K562 (cell line): ENCODE measurements at regions not wholly inside any gene's neighbourhood (a gene's known extent, or its start where the extent isn't known, plus 50 kb on each side); places are given as distances from the start of the nearest gene placed in this dataset.

Source experiments
- ATAC-seq: fragments of 200-7000 bp; cut with Tn5 transposase; 3 replicates; pipeline ENCODE4 v1.9.1; 2020; ENCODE audit warnings: moderate library complexity
- BruUV-seq: library from RNA; stranded (reverse); fragments of 400-500 nt; replicated peaks from 2 replicates; lab custom pipeline; 2021; lab: Mats Ljungman, UMichigan
- CTCF ChIA-PET: fragments of 300-600 bp; formaldehyde crosslinking; extraction: SDS; loops from one replicate; lab custom pipeline; 2021; ENCODE audit warnings: low intra/inter-chr PET ratio; lab: Yijun Ruan, JAX
- POLR2A ChIA-PET: fragments of 300-600, 350-650 bp; sonication (Branson Sonifier 250); formaldehyde crosslinking; extraction: SDS; loops from one replicate; lab custom pipeline; 2021; ENCODE audit warnings: antibody characterized with exemption, inconsistent platforms; lab: Yijun Ruan, JAX
- DNase-seq, 4 experiments: peaks; one replicate each; pipeline versions ENCODE4 v3.0.0 to v3.0.0-alpha.2; 2011 to 2018; ENCODE audit warnings: low spot score in 3 of 4, mixed read lengths in 3 of 4; ENCODE audit errors: extremely low read depth in 1 of 4
- FAIRE-seq: peaks from 2 replicates; lab custom pipeline; 2011; peaks lifted over from hg19 to GRCh38; lab: Jason Lieb, UNC
- H2AFZ ChIP-seq: 2 replicates; pipeline ENCODE4 v1.6.0; 2011; ENCODE audit warnings: low read depth, low read length, control low read depth, inconsistent platforms
- H3K27ac ChIP-seq: fragments of 200-600 bp; 3 replicates; pipeline ENCODE4 v1.8.0; 2011; ENCODE audit warnings: low read depth, mild to moderate bottlenecking, control low read depth, inconsistent platforms, low read length, moderate library complexity, mixed read lengths; ENCODE audit errors: extremely low read depth
- H3K27me3 ChIP-seq, 2 experiments: fragments of 300-600 bp in 1 of 2; 2 replicates in 1 of 2; 3 replicates in 1 of 2; pipeline versions ENCODE4 v1.6.0 to v1.8.0; 2011; ENCODE audit warnings: inconsistent platforms in 2 of 2, low read length in 2 of 2, mild to moderate bottlenecking in 1 of 2, mixed read lengths in 1 of 2, moderate library complexity in 1 of 2; ENCODE audit not compliant: control insufficient read depth in 2 of 2, insufficient read depth in 2 of 2
- H3K36me3 ChIP-seq: fragments of 300-600 bp; 3 replicates; pipeline ENCODE4 v1.8.0; 2011; ENCODE audit warnings: mild to moderate bottlenecking, low read length, inconsistent platforms; ENCODE audit not compliant: control insufficient read depth, insufficient read depth
- H3K4me1 ChIP-seq, 2 experiments: fragments of 200-600 bp in 1 of 2; replicated peaks in 1 of 2; 2 replicates in 1 of 2; 3 replicates in 1 of 2; pipeline versions ENCODE4 v1.5.1 to v1.8.0; 2011; ENCODE audit warnings: inconsistent platforms in 2 of 2, low read length in 2 of 2, mild to moderate bottlenecking in 1 of 2, mixed read lengths in 1 of 2, moderate library complexity in 1 of 2; ENCODE audit not compliant: control insufficient read depth in 2 of 2, insufficient read depth in 2 of 2
- H3K4me2 ChIP-seq: 2 replicates; pipeline ENCODE4 v1.6.1; 2011; ENCODE audit warnings: low read length, control low read depth, inconsistent platforms, mixed read lengths; ENCODE audit not compliant: insufficient read depth
- H3K4me3 ChIP-seq: fragments of 200-600 bp; sonication (generic), shearing (Covaris generic); 2 replicates; pipeline ENCODE4 v1.5.1; 2016; ENCODE audit warnings: control low read depth, inconsistent platforms
- H3K79me2 ChIP-seq: fragments of 200-600 bp; 3 replicates; pipeline ENCODE4 v1.8.0; 2011; ENCODE audit warnings: low read length, inconsistent platforms; ENCODE audit not compliant: control insufficient read depth, insufficient read depth
- H3K9ac ChIP-seq, 2 experiments: 2 replicates each; pipeline versions ENCODE4 v1.6.0 to v1.6.1; 2011; ENCODE audit warnings: low read depth in 2 of 2, low read length in 2 of 2, control low read depth in 1 of 2, inconsistent platforms in 1 of 2, mild to moderate bottlenecking in 1 of 2, mixed read lengths in 1 of 2; ENCODE audit not compliant: insufficient read depth in 1 of 2
- H3K9me1 ChIP-seq: one replicate; pipeline ENCODE4 v1.6.0; 2011; ENCODE audit warnings: inconsistent platforms, mild to moderate bottlenecking, low read length, moderate library complexity; ENCODE audit not compliant: control insufficient read depth, insufficient read depth
- H3K9me3 ChIP-seq: replicated peaks from 2 replicates; pipeline ENCODE4 v1.5.1; 2011; ENCODE audit warnings: low read depth, low read length, inconsistent platforms; ENCODE audit not compliant: control insufficient read depth, insufficient read depth
- H4K20me1 ChIP-seq: replicated peaks from 2 replicates; pipeline ENCODE4 v1.6.1; 2011; ENCODE audit warnings: low read length, inconsistent platforms, mixed read lengths; ENCODE audit not compliant: control insufficient read depth, insufficient read depth
- ELF1 ChIP-seq: fragments of 200-800 bp; sonication (Bioruptor generic); IDR thresholded peaks from 2 replicates; pipeline ENCODE4 v1.6.1; 2016; ENCODE audit warnings: missing genetic modification characterization, missing compliant biosample characterization
- ETV6 ChIP-seq, 3 experiments: fragments of 150-350 bp in 1 of 3; sonication (generic) in 1 of 3; formaldehyde crosslinking in 1 of 3; IDR thresholded peaks; 2 replicates each; pipeline versions ENCODE4 v1.6.1 to v1.8.0; 2014 to 2022; ENCODE audit warnings: borderline replicate concordance in 2 of 3, low read depth in 2 of 3, antibody characterized with exemption in 1 of 3, low read length in 1 of 3, mild to moderate bottlenecking in 1 of 3, missing genetic modification reagents in 1 of 3
- FOXA3 ChIP-seq, 2 experiments: fragments of 450-650 bp in 1 of 2; sonication (generic) in 1 of 2; formaldehyde crosslinking; IDR thresholded peaks in 1 of 2; conservative IDR thresholded peaks in 1 of 2; 2 replicates each; pipeline versions ENCODE4 v1.4.0 to v1.8.0; 2020 to 2022; ENCODE audit warnings: mild to moderate bottlenecking in 2 of 2, missing genetic modification reagents in 1 of 2
- FOXK1 ChIP-seq: sonication (generic); formaldehyde crosslinking; IDR thresholded peaks from 2 replicates; pipeline ENCODE4 v1.8.0; 2022; ENCODE audit warnings: missing genetic modification reagents, mild to moderate bottlenecking, borderline replicate concordance
- FOXK2 ChIP-seq, 2 experiments: fragments of 450-650 bp; IDR thresholded peaks in 1 of 2; conservative IDR thresholded peaks in 1 of 2; 2 replicates each; pipeline ENCODE4 v1.6.1; 2016; ENCODE audit warnings: low read depth in 2 of 2, mild to moderate bottlenecking in 1 of 2
- HMGXB4 ChIP-seq: sonication (generic); formaldehyde crosslinking; IDR thresholded peaks from 2 replicates; pipeline ENCODE4 v1.8.1; 2023; ENCODE audit warnings: mild to moderate bottlenecking, missing genetic modification reagents
- JUND ChIP-seq, 2 experiments: IDR thresholded peaks; 2 replicates in 1 of 2; 3 replicates in 1 of 2; pipeline ENCODE4 v1.6.1; 2011; ENCODE audit warnings: borderline replicate concordance in 2 of 2, low read depth in 2 of 2, low read length in 2 of 2, improper control_type of control experiment in 1 of 2, missing biosample characterization in 1 of 2, missing genetic modification characterization in 1 of 2, missing genetic modification reagents in 1 of 2
- KDM5B ChIP-seq: fragments of 200-600 bp; sonication (generic); IDR thresholded peaks from 2 replicates; pipeline ENCODE4 v1.6.1; 2012; ENCODE audit warnings: low read depth, mild to moderate bottlenecking, moderate library complexity, low read length, control low read depth, inconsistent platforms; ENCODE audit not compliant: insufficient replicate concordance
- MAZ ChIP-seq, 2 experiments: fragments of 450-650 bp in 1 of 2; sonication (generic) in 1 of 2; formaldehyde crosslinking; IDR thresholded peaks in 1 of 2; conservative IDR thresholded peaks in 1 of 2; 2 replicates each; pipeline versions ENCODE4 v1.4.0 to v1.5.0; 2020; ENCODE audit warnings: mild to moderate bottlenecking in 1 of 2, missing genetic modification reagents in 1 of 2
- MTA3 ChIP-seq: fragments of 450-650 bp; formaldehyde crosslinking; IDR thresholded peaks from 2 replicates; pipeline ENCODE4 v1.6.1; 2017; ENCODE audit warnings: mild to moderate bottlenecking, borderline replicate concordance
- NRF1 ChIP-seq, 2 experiments: fragments of 450-650 bp; IDR thresholded peaks in 1 of 2; conservative IDR thresholded peaks in 1 of 2; 2 replicates each; pipeline ENCODE4 v1.6.1; 2014; ENCODE audit warnings: mild to moderate bottlenecking in 2 of 2
- ZFX ChIP-seq: sonication (generic); formaldehyde crosslinking; IDR thresholded peaks from 2 replicates; pipeline ENCODE4 v1.8.0; 2022; ENCODE audit warnings: mild to moderate bottlenecking, missing genetic modification reagents, moderate library complexity
- ZNF184 ChIP-seq: sonication (generic); formaldehyde crosslinking; IDR thresholded peaks from 2 replicates; pipeline ENCODE4 v1.5.0; 2020; ENCODE audit warnings: missing genetic modification reagents
- ZNF232 ChIP-seq: sonication (generic); formaldehyde crosslinking; IDR thresholded peaks from 2 replicates; pipeline ENCODE4 v1.8.0; 2022; ENCODE audit warnings: mild to moderate bottlenecking, missing genetic modification reagents
- ZNF551 ChIP-seq: fragments of 250-450 bp; sonication (Bioruptor Pico); IDR thresholded peaks from 2 replicates; pipeline ENCODE4 v1.5.0; 2021; ENCODE audit warnings: mild to moderate bottlenecking, moderate library complexity
- ZNF79 ChIP-seq: fragments of 250-450 bp; sonication (Bioruptor Pico); IDR thresholded peaks from 2 replicates; pipeline ENCODE4 v1.4.0; 2020; ENCODE audit warnings: low read depth, mild to moderate bottlenecking, moderate library complexity
- WGBS: fragments of 100-300 bp; shearing (Covaris generic); methylation state at CpG from one replicate; pipeline ENCODE4 v1.1.6; 2016; ENCODE audit warnings: low coverage, mixed read lengths; ENCODE audit not compliant: insufficient coverage; ENCODE audit errors: missing lambda C conversion rate; 5-methylcytosine and 5-hydroxymethylcytosine counted together
- in situ Hi-C: fragments of 300-500 bp; cut with MboI; formaldehyde crosslinking; loops from 4 replicates; pipeline ENCODE4 v1.15.0; 2018; ENCODE audit warnings: inconsistent platforms, mixed read lengths
- intact Hi-C: fragments of 100-400 bp; cut with micrococcal nuclease; formaldehyde crosslinking; loops from 2 replicates; pipeline ENCODE4 v1.14.2; 2022

- POLR2A ChIA-PET, result interaction anchor here (0.6 to 2.8 kb wide), 18 partner anchors 8 to 868 kb away, joined by 3 to 11 read pairs (median 3); no protein-coding TSS in a partner anchor
- peak; percentile 80 for FAIRE-seq
- DNase-seq, result peak in 1 of 4 experiments; percentile 47
- Histone ChIP-seq H3K27me3 (no peaks in the 10 kb centered on the region), H3K4me3 (peak overlapping the region; percentile 87), H3K9me3 (no peaks in the 10 kb centered on the region), H3K36me3 (peaks cover 3% of the 10 kb centered on the region; the same call in 1 of the 3 replicates), H3K9ac (peak overlapping the region; percentile 91 to 97), H3K4me2 (peak overlapping the region; percentile 89), H3K9me1 (no peaks in the 10 kb centered on the region), H3K27ac (peak overlapping the region; percentile 90), H4K20me1 (no peaks in the 10 kb centered on the region), H3K4me1 (peaks cover 19 to 31% of the 10 kb centered on the region in 2 experiments; a peak in 4 of 5 replicates), H3K79me2 (peaks cover 34% of the 10 kb centered on the region), H2AFZ (peak overlapping the region; percentile 87)
- no peak for ATAC-seq
- TSS peak; percentile 61 for BruUV-seq
- CTCF ChIA-PET, result no interaction called here
- WGBS, result 50% methylated on average over 22 of the region's 28 CpGs
- intact Hi-C loops (no loop called here), in situ Hi-C loops (no loop called here)
- no peak for TF ChIP-seq ZNF184 (CRISPR knock-in tag)
- TF ChIP-seq ETV6 (IDR thresholded peaks at IDR 0.05; ENCODE audit: borderline replicate concordance in 1 of 2, low read depth in 2 of 2, low read length in 1 of 2), result no peak
- TF ChIP-seq ETV6 (CRISPR knock-in tag; IDR thresholded peaks at IDR 0.05; ENCODE audit: borderline replicate concordance), result 0 out of 2 replicates have a peak, but pooled peaks have one; percentile 1
- 0 out of 2 replicates have a peak, but pooled peaks have one; percentile 4 for TF ChIP-seq JUND (IDR thresholded peaks at IDR 0.05; ENCODE audit: borderline replicate concordance, low read depth, low read length)
- no peak for TF ChIP-seq JUND (tag; IDR thresholded peaks at IDR 0.05; ENCODE audit: borderline replicate concordance, low read depth, low read length)
- TF ChIP-seq MAZ (CRISPR knock-in tag; conservative IDR thresholded peaks at IDR 0.05 in 1 of 2, IDR thresholded peaks at IDR 0.05 in 1 of 2), result peak in 1 of 2 experiments; percentile 1; a peak in 1 of 4 replicates
- TF ChIP-seq NRF1 (conservative IDR thresholded peaks at IDR 0.05 in 1 of 2, IDR thresholded peaks at IDR 0.05 in 1 of 2), result peak in 1 of 2 experiments; percentile 27; a peak in 1 of 4 replicates
- TF ChIP-seq MTA3, result no peak
- peak; percentile 90 to 91 for TF ChIP-seq FOXK2 (conservative IDR thresholded peaks at IDR 0.05 in 1 of 2, IDR thresholded peaks at IDR 0.05 in 1 of 2; ENCODE audit: low read depth in 2 of 2)
- no peak for TF ChIP-seq KDM5B
- peak; percentile 83 for TF ChIP-seq ZFX
- TF ChIP-seq ZNF79 (CRISPR knock-in tag), result no peak
- peak; percentile 44; the same call in 1 of the 2 replicates for TF ChIP-seq ELF1
- TF ChIP-seq ZNF232 (CRISPR knock-in tag), result 0 out of 2 replicates have a peak, but pooled peaks have one; percentile 0
- TF ChIP-seq HMGXB4 (CRISPR knock-in tag), result no peak
- peak; percentile 19 to 37; a peak in 1 of 4 replicates for TF ChIP-seq FOXA3 (CRISPR knock-in tag; conservative IDR thresholded peaks at IDR 0.05 in 1 of 2, IDR thresholded peaks at IDR 0.05 in 1 of 2)
- 0 out of 2 replicates have a peak, but pooled peaks have one; percentile 74 for TF ChIP-seq FOXK1
- no peak for TF ChIP-seq ZNF551
Observed at GRCh38 chr13:50126263-50126992, 111.2 kb downstream of the KCNRG start.
